LNCaP clone FGC (cell line): ENCODE measurements at regions not wholly inside any gene's neighbourhood (a gene's known extent, or its start where the extent isn't known, plus 50 kb on each side); places are given as distances from the start of the nearest gene placed in this dataset.

Source experiments
- DNase-seq: peaks from one replicate; pipeline ENCODE4 v3.0.0-alpha.2; 2011; ENCODE audit warnings: low read depth
- H3K4me3 ChIP-seq: 2 replicates; pipeline ENCODE4 v1.5.1; 2011; ENCODE audit warnings: mild to moderate bottlenecking, low read depth, low read length, control low read depth
- CTCF ChIP-seq: IDR thresholded peaks from 2 replicates; pipeline ENCODE4 v1.5.1; 2012; ENCODE audit warnings: mild to moderate bottlenecking; ENCODE audit not compliant: control insufficient read depth, insufficient read depth; ENCODE audit errors: extremely low read depth

- H3K4me3 ChIP-seq = no peak overlapping the region
- no peak for TF ChIP-seq CTCF
- DNase-seq = no peak
Measured at GRCh38 chr6:21798468-21798867, 204.9 kb downstream of the SOX4 start.

GRCh38 chr6:21800330-21800729 is 206.8 kb downstream of the SOX4 start:
- H3K4me3 ChIP-seq = no peak overlapping the region
- DNase-seq = no peak
- TF ChIP-seq CTCF = no peak

GRCh38 chr6:21800948-21801438 is 207.4 kb downstream of the SOX4 start:
- no peak for TF ChIP-seq CTCF
- DNase-seq = no peak
- no peak overlapping the region for H3K4me3 ChIP-seq

GRCh38 chr6:21801446-21802174 is 208.1 kb downstream of the SOX4 start:
- TF ChIP-seq CTCF = no peak
- no peak for DNase-seq
- no peak overlapping the region for H3K4me3 ChIP-seq

- TF ChIP-seq CTCF = no peak
- DNase-seq = no peak
- no peak overlapping the region for H3K4me3 ChIP-seq
Measured at GRCh38 chr6:21802175-21802822, 208.7 kb downstream of the SOX4 start.

GRCh38 chr6:21804941-21805610 is 211.5 kb downstream of the SOX4 start:
- H3K4me3 ChIP-seq = no peak overlapping the region
- no peak for TF ChIP-seq CTCF
- no peak for DNase-seq
